ENCODE measurements at regions not wholly inside any gene's neighbourhood (a gene's known extent, or its start where the extent isn't known, plus 50 kb on each side); places are given as distances from the start of the nearest gene placed in this dataset.

- no peaks in the 10 kb centered on the region for H3K36me3 ChIP-seq (replicated peaks in 1 of 2; ENCODE audit: insufficient read depth in 1 of 2, low read depth in 2 of 2)
- no peak for TF ChIP-seq POLR2A (IDR thresholded peaks at IDR 0.05)
- no peak for TF ChIP-seq CTCF (IDR thresholded peaks at IDR 0.05)
- DNase-seq (no peak), ATAC-seq (no peak)
- H3K4me1 ChIP-seq: no peaks in the 10 kb centered on the region
- intact Hi-C loops (cut with DNase I): no loop called here
- WGBS, 2 donors: 45 to 57% methylated on average over 3 of the region's 3 CpGs
- H3K27me3 ChIP-seq: no peaks in the 10 kb centered on the region
- no peak overlapping the region for H3K4me3 ChIP-seq
- no peak overlapping the region for H3K27ac ChIP-seq
- no peaks in the 10 kb centered on the region for H3K9me3 ChIP-seq
These were observed 134.5 kb upstream of the EPB41L3 start for GRCh38 chr18:5678278-5678677.

DNA sequence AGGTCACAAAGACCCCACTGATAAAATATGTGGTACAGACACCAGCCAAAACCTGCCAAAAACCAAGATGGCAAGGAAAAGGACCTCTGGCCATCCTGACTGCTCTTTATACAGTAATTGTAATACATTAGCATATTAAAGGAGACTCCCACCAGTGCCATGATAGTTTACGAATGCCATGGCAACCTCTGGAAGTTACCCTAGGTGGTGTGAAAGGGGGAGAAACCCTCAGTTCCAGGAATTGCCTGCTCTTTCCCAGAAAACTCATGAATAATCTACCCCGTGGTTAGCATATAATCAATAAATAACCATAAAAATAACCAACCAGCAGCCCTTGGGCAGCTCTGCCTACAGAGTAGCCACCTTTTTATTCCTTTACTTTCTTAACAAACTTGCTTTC lies 129.8 kb upstream of the EPB41L3 start:
- Histone ChIP-seq H3K36me3 (replicated peaks in 1 of 2; ENCODE audit: insufficient read depth in 1 of 2, low read depth in 2 of 2) (no peaks in the 10 kb centered on the region), H3K4me1 (no peaks in the 10 kb centered on the region), H3K27ac (no peak overlapping the region), H3K4me3 (no peak overlapping the region), H3K9me3 (no peaks in the 10 kb centered on the region), H3K27me3 (no peaks in the 10 kb centered on the region)
- DNase-seq (no peak), ATAC-seq (no peak)
- 49 to 53% methylated on average over 2 of the region's 2 CpGs for WGBS, 2 donors
- intact Hi-C loops (cut with DNase I): no loop called here
- no peak for TF ChIP-seq POLR2A (IDR thresholded peaks at IDR 0.05)
- no peak for TF ChIP-seq CTCF (IDR thresholded peaks at IDR 0.05)

DNA sequence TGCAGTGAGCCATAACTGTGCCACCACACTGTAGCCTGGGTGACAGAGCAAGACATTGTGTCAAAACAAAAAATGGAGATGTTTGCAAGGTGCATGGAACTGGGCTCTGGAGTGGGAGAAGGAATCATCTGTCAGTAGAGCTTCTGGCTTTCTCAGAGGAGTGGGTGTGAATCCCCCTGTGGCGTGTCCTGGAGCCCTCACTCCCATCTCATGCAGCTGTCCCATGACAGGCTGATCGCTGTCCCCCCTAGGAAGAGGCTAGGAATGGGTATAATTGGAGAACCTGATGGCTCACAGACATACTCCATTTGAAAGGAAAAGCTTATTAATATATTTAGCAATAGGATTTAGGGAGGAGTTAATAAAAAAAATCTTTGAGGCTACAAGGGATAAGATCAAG lies 125.8 kb upstream of the EPB41L3 start:
- no peak for TF ChIP-seq POLR2A (IDR thresholded peaks at IDR 0.05)
- no peak for TF ChIP-seq CTCF (IDR thresholded peaks at IDR 0.05)
- intact Hi-C loops (cut with DNase I): no loop called here
- 64 to 78% methylated on average over 2 of the region's 2 CpGs for WGBS, 2 donors

DNA sequence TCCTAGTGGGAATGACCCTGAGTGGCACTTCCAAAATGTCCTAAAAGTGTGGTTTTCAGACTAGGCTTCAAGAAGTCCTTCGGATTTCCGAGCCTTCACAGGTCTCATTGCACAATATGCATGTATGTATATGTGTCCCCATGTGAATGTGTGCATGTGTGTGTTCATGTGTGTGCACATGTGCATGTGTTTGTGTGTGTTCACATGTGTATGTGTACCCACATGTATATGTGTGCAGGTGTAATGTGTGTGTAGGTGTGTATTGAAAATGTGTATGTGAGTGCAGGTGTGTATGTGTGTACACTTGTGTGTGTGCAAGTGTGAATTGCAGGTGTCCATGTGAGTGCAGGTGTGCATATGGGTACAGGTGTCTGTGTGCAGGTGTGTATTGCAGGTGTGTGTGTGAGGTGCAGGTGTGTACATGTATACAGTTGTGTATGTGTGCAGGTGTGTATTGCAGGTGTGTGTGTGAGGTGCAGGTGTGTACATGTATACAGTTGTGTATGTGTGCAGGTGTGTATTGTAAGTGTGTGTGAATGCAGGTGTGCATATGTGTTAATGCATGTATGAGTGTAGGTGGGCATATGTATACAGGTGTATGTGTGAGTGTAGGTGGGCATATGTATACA lies 124.4 kb upstream of the EPB41L3 start:
- intact Hi-C loops (cut with DNase I): no loop called here
- H3K36me3 ChIP-seq (replicated peaks in 1 of 2; ENCODE audit: insufficient read depth in 1 of 2, low read depth in 2 of 2): no peaks in the 10 kb centered on the region
- no peaks in the 10 kb centered on the region for H3K9me3 ChIP-seq
- H3K27me3 ChIP-seq: no peaks in the 10 kb centered on the region
- WGBS, 2 donors: 43 to 79% methylated on average over 2 of the region's 2 CpGs
- DNase-seq: no peak
- TF ChIP-seq CTCF (IDR thresholded peaks at IDR 0.05) (no peak), POLR2A (IDR thresholded peaks at IDR 0.05) (no peak)
- no peak overlapping the region for H3K4me3 ChIP-seq
- H3K27ac ChIP-seq: no peak overlapping the region
- no peak for ATAC-seq
- no peaks in the 10 kb centered on the region for H3K4me1 ChIP-seq

More for the DNA sequence above, 125.8 kb upstream of the EPB41L3 start:
- Histone ChIP-seq H3K4me3 (no peak overlapping the region), H3K27me3 (no peaks in the 10 kb centered on the region), H3K4me1 (no peaks in the 10 kb centered on the region), H3K27ac (no peak overlapping the region), H3K36me3 (replicated peaks in 1 of 2; ENCODE audit: insufficient read depth in 1 of 2, low read depth in 2 of 2) (no peaks in the 10 kb centered on the region), H3K9me3 (no peaks in the 10 kb centered on the region)
- ATAC-seq: no peak
- DNase-seq: no peak

DNA sequence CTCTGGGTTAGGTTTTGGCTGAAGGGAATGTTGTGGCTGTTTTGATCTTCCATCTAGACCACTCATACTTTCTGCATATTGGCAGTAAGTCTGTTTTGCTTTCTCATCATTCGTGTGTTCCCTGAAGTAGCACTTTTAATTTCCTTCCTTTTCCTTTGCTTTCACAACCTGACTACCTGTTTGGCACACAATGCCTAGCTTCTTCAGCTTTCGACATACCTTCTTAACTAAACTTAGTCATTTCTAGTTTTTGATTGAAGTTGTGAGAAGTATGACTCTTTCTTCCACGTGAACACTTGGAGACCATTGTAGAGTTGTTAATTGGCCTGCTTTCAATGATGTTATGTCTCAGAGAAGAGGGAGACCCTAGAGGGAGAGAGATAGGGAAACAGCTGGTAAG lies 123.6 kb upstream of the EPB41L3 start:
- DNase-seq (no peak), ATAC-seq (no peak)
- Histone ChIP-seq H3K9me3 (no peaks in the 10 kb centered on the region), H3K36me3 (replicated peaks in 1 of 2; ENCODE audit: insufficient read depth in 1 of 2, low read depth in 2 of 2) (no peaks in the 10 kb centered on the region), H3K27ac (no peak overlapping the region), H3K27me3 (no peaks in the 10 kb centered on the region), H3K4me1 (no peaks in the 10 kb centered on the region), H3K4me3 (no peak overlapping the region)
- intact Hi-C loops (cut with DNase I): no loop called here
- 52 to 68% methylated on average over 3 of the region's 3 CpGs for WGBS, 2 donors
- TF ChIP-seq CTCF (IDR thresholded peaks at IDR 0.05) (no peak), POLR2A (IDR thresholded peaks at IDR 0.05) (no peak)

Data from body of pancreas (tissue), 4 donors.